ENCODE measurements at regions not wholly inside any gene's neighbourhood (a gene's known extent, or its start where the extent isn't known, plus 50 kb on each side); places are given as distances from the start of the nearest gene placed in this dataset.

GRCh38 chr21:35311985-35312384, 262.9 kb upstream of the RUNX1 start:
- H3K4me3 ChIP-seq (replicated peaks in 1 of 3; ENCODE audit: insufficient read depth in 1 of 3, low read depth in 2 of 3, low read length in 3 of 3): no peak overlapping the region
- no peaks in the 10 kb centered on the region for H3K79me2 ChIP-seq (ENCODE audit: insufficient read depth, low read length)
- no peaks in the 10 kb centered on the region for H4K20me1 ChIP-seq (ENCODE audit: insufficient read depth, low read length)
- H2AFZ ChIP-seq (ENCODE audit: low read length): no peak overlapping the region
- WGBS (ENCODE audit: low lambda C conversion rate): 0% methylated on average over 1 of the region's 3 CpGs
- CTCF ChIA-PET (ENCODE audit: low intra/inter-chr PET ratio, low total read pairs): no interaction called here
- no peak overlapping the region for H3K4me2 ChIP-seq (ENCODE audit: low read depth, low read length)
- in situ Hi-C loops (cut with HindIII; ENCODE audit: extremely low pct_ligation_motif_present, low pct_unique_long_range_greater_than_20kb): no loop called here
- no peak for ATAC-seq
- intact Hi-C loops (cut with micrococcal nuclease; ENCODE audit: unreplicated experiment): no loop called here
- no peaks in the 10 kb centered on the region for H3K36me3 ChIP-seq (replicated peaks in 1 of 2; ENCODE audit: control insufficient read depth in 1 of 2, insufficient read depth in 2 of 2, low read length in 2 of 2)
- H3K4me1 ChIP-seq (ENCODE audit: insufficient read depth, low read length): no peaks in the 10 kb centered on the region
- DNase-seq (ENCODE audit: low spot score): no peak
- POLR2A ChIA-PET: no interaction called here
- H3K27ac ChIP-seq (ENCODE audit: extremely low read length, insufficient read depth, low read length): no peak overlapping the region
- no peak for FAIRE-seq
- H3K9ac ChIP-seq (ENCODE audit: insufficient read depth, low read depth, low read length): no peak overlapping the region
- H3K27me3 ChIP-seq (ENCODE audit: control insufficient read depth in 1 of 2, insufficient read depth in 2 of 2, low read length in 2 of 2): no peaks in the 10 kb centered on the region
- H3K9me3 ChIP-seq (ENCODE audit: low read length): no peaks in the 10 kb centered on the region
- BruUV-seq (replicated peaks): no TSS peak
- TF ChIP-seq KMT2B (CRISPR knock-in tag; IDR thresholded peaks at IDR 0.05) (no peak), ZNF33B (CRISPR knock-in tag; IDR thresholded peaks at IDR 0.05) (no peak), ZNF224 (CRISPR knock-in tag; IDR thresholded peaks at IDR 0.05) (no peak), JDP2 (CRISPR knock-in tag; IDR thresholded peaks at IDR 0.05; ENCODE audit: borderline replicate concordance) (no peak), ZNF256 (CRISPR knock-in tag; conservative IDR thresholded peaks at IDR 0.05) (no peak), HNF1A (IDR thresholded peaks at IDR 0.05; ENCODE audit: low read depth) (no peak), HNF1A (CRISPR knock-in tag; IDR thresholded peaks at IDR 0.05; ENCODE audit: borderline replicate concordance) (no peak), MIER3 (CRISPR knock-in tag; IDR thresholded peaks at IDR 0.05; ENCODE audit: borderline replicate concordance) (no peak), KDM1A (CRISPR knock-in tag; IDR thresholded peaks at IDR 0.05) (no peak), KDM5A (IDR thresholded peaks at IDR 0.05; ENCODE audit: borderline replicate concordance, low read length) (no peak), CAMTA2 (CRISPR knock-in tag; IDR thresholded peaks at IDR 0.05; ENCODE audit: borderline replicate concordance) (no peak), ZNF569 (CRISPR knock-in tag; IDR thresholded peaks at IDR 0.05; ENCODE audit: borderline replicate concordance) (no peak), ZNF33A (CRISPR knock-in tag; IDR thresholded peaks at IDR 0.05; ENCODE audit: borderline replicate concordance) (no peak), ZNF672 (CRISPR knock-in tag; IDR thresholded peaks at IDR 0.05) (no peak), RNF2 (conservative IDR thresholded peaks at IDR 0.05; ENCODE audit: low read depth) (no peak), DBP (CRISPR knock-in tag; IDR thresholded peaks at IDR 0.05; ENCODE audit: not compliant biosample characterization) (no peak), PRDM15 (CRISPR knock-in tag; IDR thresholded peaks at IDR 0.05) (no peak), ESRRA (CRISPR knock-in tag; IDR thresholded peaks at IDR 0.05; ENCODE audit: low read depth) (no peak), RAD21 (CRISPR knock-in tag; IDR thresholded peaks at IDR 0.05) (no peak)

Data from HepG2 (cell line).